Left kidney (tissue), 1 donor: ENCODE measurements at regions not wholly inside any gene's neighbourhood (a gene's known extent, or its start where the extent isn't known, plus 50 kb on each side); places are given as distances from the start of the nearest gene placed in this dataset.

ENCODE experiments used
- DNase-seq: peaks from one replicate; pipeline ENCODE4 v3.0.0-alpha.2; 2013

GRCh38 chr5:135204151-135204600, 170.1 kb upstream of the PITX1 start:
- DNase-seq: no peak

GRCh38 chr5:135203593-135204036, 169.6 kb upstream of the PITX1 start:
- DNase-seq: no peak

GRCh38 chr5:135203019-135203418, 169.0 kb upstream of the PITX1 start:
- DNase-seq: no peak

GRCh38 chr5:135199919-135200318, 165.9 kb upstream of the PITX1 start:
- no peak for DNase-seq

GRCh38 chr5:135196483-135196882, 162.5 kb upstream of the PITX1 start:
- DNase-seq: no peak

GRCh38 chr5:135195270-135195608, 161.2 kb upstream of the PITX1 start:
- DNase-seq: no peak

- no peak for DNase-seq
Observed at GRCh38 chr5:135194573-135195269, 160.7 kb upstream of the PITX1 start.

GRCh38 chr5:135194126-135194488, 160.1 kb upstream of the PITX1 start:
- no peak for DNase-seq

GRCh38 chr5:135193213-135194125, 159.4 kb upstream of the PITX1 start:
- no peak for DNase-seq

GRCh38 chr5:135192351-135192750, 158.3 kb upstream of the PITX1 start:
- DNase-seq: no peak

GRCh38 chr5:135191084-135191826, 157.2 kb upstream of the PITX1 start:
- peak; percentile 78 for DNase-seq

- no peak for DNase-seq
Observed at GRCh38 chr5:135190416-135191083, 156.5 kb upstream of the PITX1 start.

- no peak for DNase-seq
Observed at GRCh38 chr5:135189024-135189423, 155.0 kb upstream of the PITX1 start.

GRCh38 chr5:135188233-135188914, 154.3 kb upstream of the PITX1 start:
- DNase-seq: no peak

GRCh38 chr5:135186662-135187522, 152.9 kb upstream of the PITX1 start:
- no peak for DNase-seq

GRCh38 chr5:135185481-135186065, 151.5 kb upstream of the PITX1 start:
- no peak for DNase-seq

GRCh38 chr5:135184646-135185045, 150.6 kb upstream of the PITX1 start:
- DNase-seq: no peak

GRCh38 chr5:135183464-135183863, 149.4 kb upstream of the PITX1 start:
- no peak for DNase-seq

- DNase-seq: no peak
Observed at GRCh38 chr5:135182675-135183074, 148.6 kb upstream of the PITX1 start.

GRCh38 chr5:135181653-135182052, 147.6 kb upstream of the PITX1 start:
- DNase-seq: no peak
